Right lobe of liver (tissue), 4 donors: ENCODE measurements at regions not wholly inside any gene's neighbourhood (a gene's known extent, or its start where the extent isn't known, plus 50 kb on each side); places are given as distances from the start of the nearest gene placed in this dataset.

ENCODE experiments used
- CTCF ChIP-seq, 4 donors: fragments of 200-600 bp in 3 of 4; fragments of 450-650 bp in 1 of 4; IDR thresholded peaks; one replicate each; pipeline versions ENCODE4 v1.5.1 to v1.8.0; 2016 to 2022; ENCODE audit warnings: antibody characterized with exemption in 4 of 4, mild to moderate bottlenecking in 2 of 4
- POLR2A ChIP-seq: fragments of 450-650 bp; IDR thresholded peaks from one replicate; pipeline ENCODE4 v1.6.1; 2017; ENCODE audit warnings: antibody characterized with exemption, mild to moderate bottlenecking
- donor health status: DM: no; HTN: no; CAD: no.
- donor health status: DM: no; HTN: no; CAD: no.
- donor health status: DM: no; HTN: yes; CAD: no.

- no peak for TF ChIP-seq CTCF (IDR thresholded peaks at IDR 0.05)
- no peak for TF ChIP-seq POLR2A
These were observed 1282.3 kb upstream of the GJE1 start for GRCh38 chr6:140850438-140850837.
